ENCODE measurements at regions not wholly inside any gene's neighbourhood (a gene's known extent, or its start where the extent isn't known, plus 50 kb on each side); places are given as distances from the start of the nearest gene placed in this dataset.

DNA sequence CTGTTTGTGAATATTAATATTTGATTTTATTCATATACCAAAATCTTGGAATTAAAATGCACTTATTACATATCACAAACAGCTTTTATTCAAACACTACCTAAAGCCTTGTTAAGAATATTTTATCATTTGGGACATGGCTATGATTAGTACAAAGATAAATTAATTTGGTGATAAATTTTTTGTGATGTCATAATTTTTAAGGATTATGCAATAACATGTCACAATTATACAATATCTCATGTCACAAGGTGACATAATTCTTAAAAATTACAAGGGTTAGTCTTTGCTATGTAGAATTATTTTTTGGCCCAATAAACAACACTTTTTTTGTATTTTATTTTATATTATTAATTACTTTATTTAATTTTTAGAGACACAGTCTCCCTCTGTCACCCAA lies 113.7 kb downstream of the TMTC3 start:
- Histone ChIP-seq H3K27ac (ENCODE audit: low read depth, low read length, poor library complexity, severe bottlenecking) (no peak overlapping the region), H3K36me3 (ENCODE audit: insufficient read depth, low read length) (no peaks in the 10 kb centered on the region), H2AFZ (ENCODE audit: low read length) (no peak overlapping the region), H3F3A (ENCODE audit: insufficient read depth, low read length) (no peaks in the 10 kb centered on the region), H3K79me2 (ENCODE audit: insufficient read depth, low read length) (no peaks in the 10 kb centered on the region), H3K27me3 (ENCODE audit: insufficient read depth, low read length) (no peaks in the 10 kb centered on the region), H3K9me3 (ENCODE audit: low read length) (no peaks in the 10 kb centered on the region), H3K9me2 (ENCODE audit: low read depth, low read length) (no peaks in the 10 kb centered on the region), H3K4me1 (ENCODE audit: insufficient read depth, low read length, severe bottlenecking) (no peaks in the 10 kb centered on the region), H3K9ac (ENCODE audit: low read length) (no peak overlapping the region), H3K4me3 (ENCODE audit: low read depth, low read length, poor library complexity, severe bottlenecking) (no peak overlapping the region), H4K20me1 (ENCODE audit: insufficient read depth, low read length) (no peaks in the 10 kb centered on the region), H3K4me2 (ENCODE audit: low read length) (no peak overlapping the region)
- TF ChIP-seq EZH2 (IDR thresholded peaks at IDR 0.05; ENCODE audit: borderline replicate concordance, low read length) = no peak
- TF ChIP-seq, protein P1, sequence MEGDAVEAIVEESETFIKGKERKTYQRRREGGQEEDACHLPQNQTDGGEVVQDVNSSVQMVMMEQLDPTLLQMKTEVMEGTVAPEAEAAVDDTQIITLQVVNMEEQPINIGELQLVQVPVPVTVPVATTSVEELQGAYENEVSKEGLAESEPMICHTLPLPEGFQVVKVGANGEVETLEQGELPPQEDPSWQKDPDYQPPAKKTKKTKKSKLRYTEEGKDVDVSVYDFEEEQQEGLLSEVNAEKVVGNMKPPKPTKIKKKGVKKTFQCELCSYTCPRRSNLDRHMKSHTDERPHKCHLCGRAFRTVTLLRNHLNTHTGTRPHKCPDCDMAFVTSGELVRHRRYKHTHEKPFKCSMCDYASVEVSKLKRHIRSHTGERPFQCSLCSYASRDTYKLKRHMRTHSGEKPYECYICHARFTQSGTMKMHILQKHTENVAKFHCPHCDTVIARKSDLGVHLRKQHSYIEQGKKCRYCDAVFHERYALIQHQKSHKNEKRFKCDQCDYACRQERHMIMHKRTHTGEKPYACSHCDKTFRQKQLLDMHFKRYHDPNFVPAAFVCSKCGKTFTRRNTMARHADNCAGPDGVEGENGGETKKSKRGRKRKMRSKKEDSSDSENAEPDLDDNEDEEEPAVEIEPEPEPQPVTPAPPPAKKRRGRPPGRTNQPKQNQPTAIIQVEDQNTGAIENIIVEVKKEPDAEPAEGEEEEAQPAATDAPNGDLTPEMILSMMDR (IDR thresholded peaks at IDR 0.05; ENCODE audit: low read length) = no peak

GRCh38 chr12:88258396-88258795 lies 116.3 kb downstream of the TMTC3 start:
- Histone ChIP-seq H3K27me3 (ENCODE audit: insufficient read depth, low read length) (no peaks in the 10 kb centered on the region), H4K20me1 (ENCODE audit: insufficient read depth, low read length) (no peaks in the 10 kb centered on the region), H3K79me2 (ENCODE audit: insufficient read depth, low read length) (no peaks in the 10 kb centered on the region), H3K27ac (ENCODE audit: low read depth, low read length, poor library complexity, severe bottlenecking) (no peak overlapping the region), H3K4me3 (ENCODE audit: low read depth, low read length, poor library complexity, severe bottlenecking) (no peak overlapping the region), H3K9ac (ENCODE audit: low read length) (no peak overlapping the region), H3K36me3 (ENCODE audit: insufficient read depth, low read length) (no peaks in the 10 kb centered on the region), H3F3A (ENCODE audit: insufficient read depth, low read length) (no peaks in the 10 kb centered on the region), H3K9me3 (ENCODE audit: low read length) (no peaks in the 10 kb centered on the region), H2AFZ (ENCODE audit: low read length) (no peak overlapping the region), H3K9me2 (ENCODE audit: low read depth, low read length) (no peaks in the 10 kb centered on the region), H3K4me1 (ENCODE audit: insufficient read depth, low read length, severe bottlenecking) (no peaks in the 10 kb centered on the region), H3K4me2 (ENCODE audit: low read length) (no peak overlapping the region)
- TF ChIP-seq, protein P1 (IDR thresholded peaks at IDR 0.05; ENCODE audit: low read length) = no peak
- no peak for TF ChIP-seq EZH2 (IDR thresholded peaks at IDR 0.05; ENCODE audit: borderline replicate concordance, low read length)

DNA sequence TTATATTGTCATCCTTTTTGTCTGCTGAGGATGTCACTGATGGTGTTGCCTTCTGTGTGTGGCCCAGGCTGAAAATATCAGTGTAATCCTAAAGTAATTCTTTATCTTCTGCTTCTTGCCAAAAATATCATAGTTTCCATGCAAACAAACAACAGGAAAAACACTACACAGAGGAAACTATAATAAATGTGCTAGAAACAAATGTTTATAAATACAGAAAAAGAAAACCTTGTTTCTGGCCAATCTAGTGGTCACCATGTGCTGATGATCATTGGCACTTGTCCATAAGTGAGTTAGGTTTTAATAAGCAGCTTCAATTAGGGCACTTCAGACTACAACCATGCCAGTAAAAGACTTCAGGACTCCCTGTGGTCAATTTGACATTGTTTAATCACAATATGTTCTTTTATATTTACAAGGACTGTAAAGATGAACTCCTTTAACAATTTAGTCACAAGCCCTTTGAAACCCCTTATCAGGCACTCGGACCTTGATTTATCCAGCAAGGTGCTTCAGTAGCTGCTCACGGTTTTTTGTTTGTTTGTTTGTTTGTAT lies 124.8 kb downstream of the TMTC3 start:
- no peaks in the 10 kb centered on the region for H3K9me3 ChIP-seq (ENCODE audit: low read length)
- H3K79me2 ChIP-seq (ENCODE audit: insufficient read depth, low read length) = no peaks in the 10 kb centered on the region
- no peak overlapping the region for H3K4me2 ChIP-seq (ENCODE audit: low read length)
- H3K4me1 ChIP-seq (ENCODE audit: insufficient read depth, low read length, severe bottlenecking) = no peaks in the 10 kb centered on the region
- no peak overlapping the region for H2AFZ ChIP-seq (ENCODE audit: low read length)
- no peaks in the 10 kb centered on the region for H3K9me2 ChIP-seq (ENCODE audit: low read depth, low read length)
- no peak overlapping the region for H3K27ac ChIP-seq (ENCODE audit: low read depth, low read length, poor library complexity, severe bottlenecking)
- TF ChIP-seq, protein P1 (IDR thresholded peaks at IDR 0.05; ENCODE audit: low read length) = no peak
- no peak for TF ChIP-seq EZH2 (IDR thresholded peaks at IDR 0.05; ENCODE audit: borderline replicate concordance, low read length)
- H3K27me3 ChIP-seq (ENCODE audit: insufficient read depth, low read length) = no peaks in the 10 kb centered on the region
- no peaks in the 10 kb centered on the region for H3F3A ChIP-seq (ENCODE audit: insufficient read depth, low read length)
- no peaks in the 10 kb centered on the region for H3K36me3 ChIP-seq (ENCODE audit: insufficient read depth, low read length)
- H3K9ac ChIP-seq (ENCODE audit: low read length) = no peak overlapping the region
- H4K20me1 ChIP-seq (ENCODE audit: insufficient read depth, low read length) = no peaks in the 10 kb centered on the region
- H3K4me3 ChIP-seq (ENCODE audit: low read depth, low read length, poor library complexity, severe bottlenecking) = no peak overlapping the region

Data from OCI-LY1 (cell line).